GM21825 (cell line): ENCODE measurements at regions not wholly inside any gene's neighbourhood (a gene's known extent, or its start where the extent isn't known, plus 50 kb on each side); places are given as distances from the start of the nearest gene placed in this dataset.

ENCODE experiments used
- ATAC-seq: cut with Tn5 transposase; IDR thresholded peaks from one replicate; pipeline ENCODE4 v1.9.1; 2021; ENCODE audit warnings: mild to moderate bottlenecking, moderate library complexity; ENCODE audit not compliant: unreplicated experiment

- no peak for ATAC-seq
Observed at GRCh38 chr20:60466687-60467022, 508.4 kb downstream of the CDH26 start.

GRCh38 chr20:60467078-60467477 is 508.9 kb downstream of the CDH26 start:
- no peak for ATAC-seq

GRCh38 chr20:60467771-60468170 is 509.5 kb downstream of the CDH26 start:
- ATAC-seq: no peak

- ATAC-seq: no peak
Observed at GRCh38 chr20:60469829-60470228, 511.6 kb downstream of the CDH26 start.

GRCh38 chr20:60470366-60470765 is 512.1 kb downstream of the CDH26 start:
- no peak for ATAC-seq

- no peak for ATAC-seq
Observed at GRCh38 chr20:60473211-60473610, 515.0 kb downstream of the CDH26 start.

- no peak for ATAC-seq
Observed at GRCh38 chr20:60474385-60474910, 516.2 kb downstream of the CDH26 start.

GRCh38 chr20:60476045-60476444 is 517.8 kb downstream of the CDH26 start:
- ATAC-seq: no peak

GRCh38 chr20:60477958-60478357 is 519.7 kb downstream of the CDH26 start:
- no peak for ATAC-seq

- ATAC-seq: no peak
Observed at GRCh38 chr20:60478533-60478932, 520.3 kb downstream of the CDH26 start.

- ATAC-seq: no peak
Observed at GRCh38 chr20:60480950-60481742, 522.9 kb downstream of the CDH26 start.

GRCh38 chr20:60481743-60482133 is 523.5 kb downstream of the CDH26 start:
- no peak for ATAC-seq

- no peak for ATAC-seq
Observed at GRCh38 chr20:60482221-60483008, 524.2 kb downstream of the CDH26 start.

- ATAC-seq: no peak
Observed at GRCh38 chr20:60483371-60483770, 525.1 kb downstream of the CDH26 start.

- ATAC-seq: no peak
Observed at GRCh38 chr20:60484316-60484715, 526.1 kb downstream of the CDH26 start.

- ATAC-seq: no peak
Observed at GRCh38 chr20:60485012-60485760, 527.0 kb downstream of the CDH26 start.

GRCh38 chr20:60486315-60486714 is 528.1 kb downstream of the CDH26 start:
- ATAC-seq: no peak

- ATAC-seq: no peak
Observed at GRCh38 chr20:60486937-60487336, 528.7 kb downstream of the CDH26 start.

- ATAC-seq: no peak
Observed at GRCh38 chr20:60490217-60491050, 532.2 kb downstream of the CDH26 start.

GRCh38 chr20:60491051-60491581 is 532.9 kb downstream of the CDH26 start:
- no peak for ATAC-seq
